ENCODE measurements at regions not wholly inside any gene's neighbourhood (a gene's known extent, or its start where the extent isn't known, plus 50 kb on each side); places are given as distances from the start of the nearest gene placed in this dataset.

DNA sequence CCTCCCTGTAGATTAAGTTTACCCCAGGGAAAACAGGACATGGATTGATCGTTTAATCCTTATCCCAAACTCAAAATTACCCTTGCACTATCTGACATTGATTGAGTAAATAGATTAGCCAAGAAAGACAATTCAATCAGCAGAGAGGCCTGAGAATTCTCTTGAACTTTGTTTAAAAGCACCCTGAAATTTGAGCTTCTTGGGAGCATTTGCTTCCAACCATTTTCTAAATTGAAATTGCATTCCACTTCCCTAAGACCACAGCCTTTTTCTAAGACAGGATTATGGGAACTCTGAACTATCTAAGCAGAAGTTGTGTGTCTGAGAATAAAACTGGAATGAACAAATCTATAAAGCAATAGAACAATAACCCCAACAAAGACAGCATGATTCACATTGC, 76.6 kb upstream of the TNRC6A start:
- TF ChIP-seq, protein P1, sequence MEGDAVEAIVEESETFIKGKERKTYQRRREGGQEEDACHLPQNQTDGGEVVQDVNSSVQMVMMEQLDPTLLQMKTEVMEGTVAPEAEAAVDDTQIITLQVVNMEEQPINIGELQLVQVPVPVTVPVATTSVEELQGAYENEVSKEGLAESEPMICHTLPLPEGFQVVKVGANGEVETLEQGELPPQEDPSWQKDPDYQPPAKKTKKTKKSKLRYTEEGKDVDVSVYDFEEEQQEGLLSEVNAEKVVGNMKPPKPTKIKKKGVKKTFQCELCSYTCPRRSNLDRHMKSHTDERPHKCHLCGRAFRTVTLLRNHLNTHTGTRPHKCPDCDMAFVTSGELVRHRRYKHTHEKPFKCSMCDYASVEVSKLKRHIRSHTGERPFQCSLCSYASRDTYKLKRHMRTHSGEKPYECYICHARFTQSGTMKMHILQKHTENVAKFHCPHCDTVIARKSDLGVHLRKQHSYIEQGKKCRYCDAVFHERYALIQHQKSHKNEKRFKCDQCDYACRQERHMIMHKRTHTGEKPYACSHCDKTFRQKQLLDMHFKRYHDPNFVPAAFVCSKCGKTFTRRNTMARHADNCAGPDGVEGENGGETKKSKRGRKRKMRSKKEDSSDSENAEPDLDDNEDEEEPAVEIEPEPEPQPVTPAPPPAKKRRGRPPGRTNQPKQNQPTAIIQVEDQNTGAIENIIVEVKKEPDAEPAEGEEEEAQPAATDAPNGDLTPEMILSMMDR (conservative IDR thresholded peaks at IDR 0.05 in 1 of 2, IDR thresholded peaks at IDR 0.05 in 1 of 2; ENCODE audit: extremely low read depth in 1 of 2, insufficient read depth in 1 of 2, low read depth in 1 of 2, low read length in 2 of 2): no peak
- TF ChIP-seq EZH2 (IDR thresholded peaks at IDR 0.05; ENCODE audit: borderline replicate concordance, low read length): no peak

Measured in mammary epithelial cell (primary cell).